ENCODE measurements at regions not wholly inside any gene's neighbourhood (a gene's known extent, or its start where the extent isn't known, plus 50 kb on each side); places are given as distances from the start of the nearest gene placed in this dataset.

GRCh38 chr16:86103320-86103719, 204.4 kb downstream of the IRF8 start:
- Mint-ChIP-seq H3K4me1 (peaks cover 37% of the 10 kb centered on the region), H3K27ac (no peak overlapping the region), H3K9me3 (peaks cover 11% of the 10 kb centered on the region), H3K27me3 (ENCODE audit: low read depth, poor library complexity) (peaks cover 10% of the 10 kb centered on the region), H3K4me3 (no peak overlapping the region), H3K36me3 (ENCODE audit: low read depth) (no peaks in the 10 kb centered on the region)
- no peak for DNase-seq
- no peak for TF ChIP-seq CTCF (IDR thresholded peaks at IDR 0.05)

GRCh38 chr16:86104537-86105048, 205.6 kb downstream of the IRF8 start:
- DNase-seq = no peak
- H3K27me3 Mint-ChIP-seq (ENCODE audit: low read depth, poor library complexity) = peaks cover 3% of the 10 kb centered on the region
- no peaks in the 10 kb centered on the region for H3K36me3 Mint-ChIP-seq (ENCODE audit: low read depth)
- H3K4me1 Mint-ChIP-seq = peaks cover 27% of the 10 kb centered on the region
- no peak overlapping the region for H3K27ac Mint-ChIP-seq
- peaks cover 10% of the 10 kb centered on the region for H3K9me3 Mint-ChIP-seq
- no peak overlapping the region for H3K4me3 Mint-ChIP-seq
- TF ChIP-seq CTCF (IDR thresholded peaks at IDR 0.05) = no peak

GRCh38 chr16:86107215-86107825, 208.4 kb downstream of the IRF8 start:
- no peak for TF ChIP-seq CTCF (IDR thresholded peaks at IDR 0.05)
- H3K36me3 Mint-ChIP-seq (ENCODE audit: low read depth) = no peaks in the 10 kb centered on the region
- H3K4me3 Mint-ChIP-seq = no peak overlapping the region
- DNase-seq = no peak
- peaks cover 10% of the 10 kb centered on the region for H3K9me3 Mint-ChIP-seq
- no peak overlapping the region for H3K27ac Mint-ChIP-seq
- peaks cover 8% of the 10 kb centered on the region for H3K4me1 Mint-ChIP-seq
- peaks cover 3% of the 10 kb centered on the region for H3K27me3 Mint-ChIP-seq (ENCODE audit: low read depth, poor library complexity)

GRCh38 chr16:86108062-86108461, 209.1 kb downstream of the IRF8 start:
- no peaks in the 10 kb centered on the region for H3K36me3 Mint-ChIP-seq (ENCODE audit: low read depth)
- H3K9me3 Mint-ChIP-seq = peaks cover 10% of the 10 kb centered on the region
- H3K27ac Mint-ChIP-seq = no peak overlapping the region

GRCh38 chr16:86110134-86110533, 211.2 kb downstream of the IRF8 start:
- no peak for DNase-seq
- no peak overlapping the region for H3K27ac Mint-ChIP-seq
- no peaks in the 10 kb centered on the region for H3K9me3 Mint-ChIP-seq
- TF ChIP-seq CTCF (IDR thresholded peaks at IDR 0.05) = no peak
- no peaks in the 10 kb centered on the region for H3K36me3 Mint-ChIP-seq (ENCODE audit: low read depth)
- H3K4me3 Mint-ChIP-seq = no peak overlapping the region
- H3K27me3 Mint-ChIP-seq (ENCODE audit: low read depth, poor library complexity) = peaks cover 5% of the 10 kb centered on the region
- peaks cover 12% of the 10 kb centered on the region for H3K4me1 Mint-ChIP-seq

More at GRCh38 chr16:86108062-86108461, 209.1 kb downstream of the IRF8 start:
- peaks cover 10% of the 10 kb centered on the region for H3K4me1 Mint-ChIP-seq
- no peak overlapping the region for H3K4me3 Mint-ChIP-seq
- no peak for TF ChIP-seq CTCF (IDR thresholded peaks at IDR 0.05)
- H3K27me3 Mint-ChIP-seq (ENCODE audit: low read depth, poor library complexity) = peaks cover 3% of the 10 kb centered on the region
- no peak for DNase-seq

- H3K27me3 Mint-ChIP-seq (ENCODE audit: low read depth, poor library complexity) = peaks cover 8% of the 10 kb centered on the region
- no peaks in the 10 kb centered on the region for H3K36me3 Mint-ChIP-seq (ENCODE audit: low read depth)
- H3K27ac Mint-ChIP-seq = no peak overlapping the region
- H3K4me3 Mint-ChIP-seq = no peak overlapping the region
- DNase-seq = no peak
- peaks cover 15% of the 10 kb centered on the region for H3K4me1 Mint-ChIP-seq
- TF ChIP-seq CTCF (IDR thresholded peaks at IDR 0.05) = no peak
- no peaks in the 10 kb centered on the region for H3K9me3 Mint-ChIP-seq
These were observed 211.8 kb downstream of the IRF8 start for GRCh38 chr16:86110726-86111125.

All from nephron progenitor cell (in vitro differentiated cells).